GM23338 (cell line): ENCODE measurements at regions not wholly inside any gene's neighbourhood (a gene's known extent, or its start where the extent isn't known, plus 50 kb on each side); places are given as distances from the start of the nearest gene placed in this dataset.
A peak's percentile ranks its signal among the peaks of the same experiment; 100 is the strongest.

Experiments
- ATAC-seq: fragments of 200-7000 bp; cut with Tn5 transposase; 3 replicates; pipeline ENCODE4 v1.9.1; 2020
- DNase-seq: peaks from one replicate; pipeline ENCODE4 v3.0.0-alpha.2; 2015; ENCODE audit warnings: low spot score
- H2AFZ ChIP-seq: fragments of 200-600 bp; sonication (generic); 2 replicates; pipeline ENCODE4 v1.8.0; 2016; ENCODE audit warnings: antibody characterized with exemption, mild to moderate bottlenecking, moderate library complexity
- H3F3A ChIP-seq: fragments of 200-600 bp; sonication (generic); replicated peaks from 2 replicates; pipeline ENCODE4 v1.8.0; 2017; ENCODE audit warnings: antibody characterized with exemption, mixed run types, low read depth
- H3K27ac ChIP-seq: fragments of 200-600 bp; sonication (generic); 2 replicates; pipeline ENCODE4 v1.6.1; 2016; ENCODE audit warnings: low read depth
- H3K27me3 ChIP-seq: fragments of 200-600 bp; sonication (generic); 2 replicates; pipeline ENCODE4 v1.8.0; 2016; ENCODE audit warnings: mild to moderate bottlenecking, mixed run types, moderate library complexity; ENCODE audit not compliant: insufficient read depth
- H3K36me3 ChIP-seq: fragments of 200-600 bp; sonication (generic); 2 replicates; pipeline ENCODE4 v1.8.0; 2016; ENCODE audit warnings: mild to moderate bottlenecking; ENCODE audit not compliant: insufficient read depth
- H3K4me1 ChIP-seq: fragments of 200-600 bp; sonication (generic); 2 replicates; pipeline ENCODE4 v1.8.0; 2016; ENCODE audit warnings: mild to moderate bottlenecking, moderate library complexity; ENCODE audit not compliant: insufficient read depth
- H3K4me2 ChIP-seq: fragments of 200-600 bp; sonication (generic); 2 replicates; pipeline ENCODE4 v1.7.1; 2017; ENCODE audit warnings: mixed run types
- H3K4me3 ChIP-seq: fragments of 200-600 bp; sonication (generic); 2 replicates; pipeline ENCODE4 v1.6.1; 2016; ENCODE audit warnings: mixed run types
- H3K79me2 ChIP-seq: fragments of 200-600 bp; sonication (generic); replicated peaks from 2 replicates; pipeline ENCODE4 v1.8.0; 2017; ENCODE audit warnings: mild to moderate bottlenecking; ENCODE audit not compliant: insufficient read depth
- H3K9me2 ChIP-seq: fragments of 200-600 bp; sonication (generic); 2 replicates; pipeline ENCODE4 v1.8.0; 2017; ENCODE audit not compliant: insufficient read depth
- H4K20me1 ChIP-seq: fragments of 200-600 bp; sonication (generic); replicated peaks from 2 replicates; pipeline ENCODE4 v1.8.0; 2017; ENCODE audit warnings: mild to moderate bottlenecking; ENCODE audit not compliant: insufficient read depth
- H3K27ac Mint-ChIP-seq: 2 replicates; pipeline ENCODE4 v1.8.0; 2020; ENCODE audit warnings: inconsistent platforms, mild to moderate bottlenecking, moderate library complexity, mixed read lengths
- H3K27me3 Mint-ChIP-seq: 3 replicates; pipeline ENCODE4 v1.8.0; 2022; ENCODE audit warnings: low read depth, mild to moderate bottlenecking, moderate library complexity, mixed read lengths, inconsistent platforms; ENCODE audit not compliant: insufficient read depth, poor library complexity
- H3K36me3 Mint-ChIP-seq: 3 replicates; pipeline ENCODE4 v1.8.0; 2021; ENCODE audit warnings: low read depth, mild to moderate bottlenecking, inconsistent platforms, moderate library complexity, mixed read lengths
- H3K4me1 Mint-ChIP-seq: 3 replicates; pipeline ENCODE4 v1.8.0; 2020; ENCODE audit warnings: mild to moderate bottlenecking, inconsistent platforms, mixed read lengths
- H3K4me3 Mint-ChIP-seq: 3 replicates; pipeline ENCODE4 v1.8.0; 2021; ENCODE audit warnings: moderate library complexity, mild to moderate bottlenecking, inconsistent platforms, mixed read lengths
- H3K9me3 Mint-ChIP-seq: 3 replicates; pipeline ENCODE4 v1.8.0; 2020; ENCODE audit warnings: moderate library complexity, mild to moderate bottlenecking, inconsistent platforms, mixed read lengths
- CREB1 ChIP-seq: fragments of 250-450 bp; sonication (Bioruptor Pico); IDR thresholded peaks from 2 replicates; pipeline ENCODE4 v1.5.0; 2020; ENCODE audit warnings: low read depth, mild to moderate bottlenecking, moderate library complexity
- ETS1 ChIP-seq: IDR thresholded peaks from 2 replicates; pipeline ENCODE4 v1.6.1; 2016; ENCODE audit warnings: antibody characterized with exemption
- EZH2 ChIP-seq: fragments of 200-600 bp; sonication (generic); IDR thresholded peaks from one replicate; pipeline ENCODE4 v1.8.0; 2017; ENCODE audit warnings: antibody characterized with exemption, mild to moderate bottlenecking, low read depth; ENCODE audit not compliant: unreplicated experiment
- EZH2phosphoT487 ChIP-seq: fragments of 200-600 bp; sonication (generic); IDR thresholded peaks from one replicate; pipeline ENCODE4 v1.8.1; 2018; ENCODE audit warnings: antibody characterized with exemption; ENCODE audit not compliant: unreplicated experiment
- POLR2AphosphoS5 ChIP-seq: IDR thresholded peaks from 2 replicates; pipeline ENCODE4 v1.6.1; 2016; ENCODE audit warnings: antibody characterized with exemption, low read depth
- STAT1 ChIP-seq: IDR thresholded peaks from one replicate; pipeline ENCODE4 v1.6.1; 2016; ENCODE audit warnings: antibody characterized with exemption; ENCODE audit not compliant: unreplicated experiment
- ZNF114 ChIP-seq: fragments of 250-450 bp; sonication (Bioruptor Pico); IDR thresholded peaks from 2 replicates; pipeline ENCODE4 v1.5.0; 2020; ENCODE audit warnings: mild to moderate bottlenecking, moderate library complexity
- ZNF462 ChIP-seq: fragments of 250-450 bp; sonication (Bioruptor Pico); IDR thresholded peaks from 2 replicates; pipeline ENCODE4 v1.5.0; 2020; ENCODE audit warnings: mild to moderate bottlenecking, moderate library complexity
- TF ChIP-seq, protein P1 (sequence below): IDR thresholded peaks from one replicate; pipeline ENCODE4 v1.6.1; 2018; ENCODE audit warnings: antibody characterized with exemption; ENCODE audit not compliant: unreplicated experiment

- peak; percentile 2 for DNase-seq
- Histone ChIP-seq H3K4me2 (peak overlapping the region; percentile 64), H4K20me1 (no peaks in the 10 kb centered on the region), H2AFZ (no peak overlapping the region; the same call in 1 of the 2 replicates), H3K4me1 (peaks cover 28% of the 10 kb centered on the region), H3K27me3 (no peaks in the 10 kb centered on the region), H3K36me3 (no peaks in the 10 kb centered on the region), H3K9me2 (peaks cover 7% of the 10 kb centered on the region; the same call in 1 of the 2 replicates), H3K79me2 (no peaks in the 10 kb centered on the region), H3K4me3 (peak overlapping the region; percentile 1; the same call in 1 of the 2 replicates), H3F3A (no peaks in the 10 kb centered on the region), H3K27ac (no peak overlapping the region)
- Mint-ChIP-seq H3K36me3 (no peaks in the 10 kb centered on the region), H3K27me3 (no peaks in the 10 kb centered on the region), H3K4me1 (peaks cover 11% of the 10 kb centered on the region), H3K9me3 (no peaks in the 10 kb centered on the region), H3K27ac (no peak overlapping the region), H3K4me3 (no peak overlapping the region)
- TF ChIP-seq POLR2AphosphoS5 (no peak), ETS1 (no peak), ZNF462 (CRISPR knock-in tag) (no peak), EZH2phosphoT487 (no peak), ZNF114 (CRISPR knock-in tag) (no peak), EZH2 (no peak), CREB1 (CRISPR knock-in tag) (no peak), STAT1 (no peak)
- TF ChIP-seq, protein P1, sequence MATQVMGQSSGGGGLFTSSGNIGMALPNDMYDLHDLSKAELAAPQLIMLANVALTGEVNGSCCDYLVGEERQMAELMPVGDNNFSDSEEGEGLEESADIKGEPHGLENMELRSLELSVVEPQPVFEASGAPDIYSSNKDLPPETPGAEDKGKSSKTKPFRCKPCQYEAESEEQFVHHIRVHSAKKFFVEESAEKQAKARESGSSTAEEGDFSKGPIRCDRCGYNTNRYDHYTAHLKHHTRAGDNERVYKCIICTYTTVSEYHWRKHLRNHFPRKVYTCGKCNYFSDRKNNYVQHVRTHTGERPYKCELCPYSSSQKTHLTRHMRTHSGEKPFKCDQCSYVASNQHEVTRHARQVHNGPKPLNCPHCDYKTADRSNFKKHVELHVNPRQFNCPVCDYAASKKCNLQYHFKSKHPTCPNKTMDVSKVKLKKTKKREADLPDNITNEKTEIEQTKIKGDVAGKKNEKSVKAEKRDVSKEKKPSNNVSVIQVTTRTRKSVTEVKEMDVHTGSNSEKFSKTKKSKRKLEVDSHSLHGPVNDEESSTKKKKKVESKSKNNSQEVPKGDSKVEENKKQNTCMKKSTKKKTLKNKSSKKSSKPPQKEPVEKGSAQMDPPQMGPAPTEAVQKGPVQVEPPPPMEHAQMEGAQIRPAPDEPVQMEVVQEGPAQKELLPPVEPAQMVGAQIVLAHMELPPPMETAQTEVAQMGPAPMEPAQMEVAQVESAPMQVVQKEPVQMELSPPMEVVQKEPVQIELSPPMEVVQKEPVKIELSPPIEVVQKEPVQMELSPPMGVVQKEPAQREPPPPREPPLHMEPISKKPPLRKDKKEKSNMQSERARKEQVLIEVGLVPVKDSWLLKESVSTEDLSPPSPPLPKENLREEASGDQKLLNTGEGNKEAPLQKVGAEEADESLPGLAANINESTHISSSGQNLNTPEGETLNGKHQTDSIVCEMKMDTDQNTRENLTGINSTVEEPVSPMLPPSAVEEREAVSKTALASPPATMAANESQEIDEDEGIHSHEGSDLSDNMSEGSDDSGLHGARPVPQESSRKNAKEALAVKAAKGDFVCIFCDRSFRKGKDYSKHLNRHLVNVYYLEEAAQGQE, result no peak
- ATAC-seq, result no peak
These were observed 755.2 kb upstream of the TENM4 start for GRCh38 chr11:80196041-80196440.
